Hippocampal formation (tissue), 2 donors: ENCODE measurements at regions not wholly inside any gene's neighbourhood (a gene's known extent, or its start where the extent isn't known, plus 50 kb on each side); places are given as distances from the start of the nearest gene placed in this dataset.
A peak's percentile ranks its signal among the peaks of the same experiment; 100 is the strongest.
"Not testable (repeated sequence)": the region's sequence is repeated elsewhere in the genome, so short reads cannot be mapped to it uniquely, and the experiment has no call there.

ENCODE experiments used
- DNase-seq, 2 donors: peaks; one replicate each; lab custom pipeline; 2025; lab: John Stamatoyannopoulos, UW

DNA sequence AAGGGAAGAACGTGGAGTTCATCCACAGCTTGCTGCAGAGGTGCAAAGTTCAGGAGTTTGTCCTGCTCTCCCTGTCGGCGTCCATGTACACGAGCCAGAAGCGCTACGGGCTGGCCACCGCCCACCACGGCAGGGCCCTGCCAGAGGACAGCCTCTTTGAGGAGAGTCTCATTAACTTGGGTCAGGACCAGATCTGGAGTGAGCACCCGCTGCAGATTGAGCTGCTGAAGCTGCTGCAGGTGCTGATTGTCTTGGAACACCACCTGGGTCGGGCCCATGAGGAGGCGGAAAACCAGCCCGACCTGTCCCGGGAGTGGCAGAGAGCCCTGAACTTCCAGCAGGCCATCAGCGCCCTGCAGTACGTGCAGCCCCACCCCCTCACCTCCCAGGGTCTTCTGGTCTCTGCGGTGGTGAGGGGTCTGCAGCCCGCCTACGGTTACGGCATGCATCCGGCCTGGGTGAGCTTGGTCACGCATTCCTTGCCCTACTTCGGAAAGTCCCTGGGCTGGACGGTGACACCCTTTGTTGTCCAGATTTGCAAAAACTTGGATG is 73.8 kb upstream of the MORC3 start:
- no peak for DNase-seq

DNA sequence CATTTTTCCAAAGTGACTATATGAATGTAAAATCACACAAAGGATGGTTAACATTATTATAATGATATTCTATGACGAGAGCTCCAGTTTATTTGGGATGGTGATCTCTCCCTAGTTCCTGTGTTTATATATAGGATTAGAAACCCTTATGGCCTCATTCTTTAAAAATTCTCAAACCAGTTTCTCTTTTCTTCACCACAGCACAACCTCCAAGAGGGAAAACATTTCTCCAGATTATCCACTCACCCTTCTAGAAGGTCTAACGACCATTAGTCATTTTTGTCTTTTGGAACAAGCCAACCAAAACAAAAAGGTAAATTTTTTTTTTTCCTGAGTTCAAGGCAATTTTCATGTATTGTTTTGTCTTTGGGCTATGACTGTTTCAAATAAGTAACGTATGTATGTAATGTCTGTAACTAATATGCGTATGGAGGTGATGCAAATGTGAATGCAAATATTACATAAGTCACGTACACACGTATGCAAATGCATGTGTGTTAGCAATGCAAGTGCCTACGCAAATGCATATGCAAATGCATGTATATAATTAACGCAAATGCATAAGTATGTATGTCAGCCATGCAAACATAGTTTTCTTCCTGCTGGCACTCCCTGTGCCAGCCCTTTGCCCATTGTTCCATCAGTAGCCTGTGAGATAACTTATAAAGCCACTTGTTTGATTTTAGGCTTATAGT is 72.5 kb upstream of the MORC3 start:
- no peak for DNase-seq

DNA sequence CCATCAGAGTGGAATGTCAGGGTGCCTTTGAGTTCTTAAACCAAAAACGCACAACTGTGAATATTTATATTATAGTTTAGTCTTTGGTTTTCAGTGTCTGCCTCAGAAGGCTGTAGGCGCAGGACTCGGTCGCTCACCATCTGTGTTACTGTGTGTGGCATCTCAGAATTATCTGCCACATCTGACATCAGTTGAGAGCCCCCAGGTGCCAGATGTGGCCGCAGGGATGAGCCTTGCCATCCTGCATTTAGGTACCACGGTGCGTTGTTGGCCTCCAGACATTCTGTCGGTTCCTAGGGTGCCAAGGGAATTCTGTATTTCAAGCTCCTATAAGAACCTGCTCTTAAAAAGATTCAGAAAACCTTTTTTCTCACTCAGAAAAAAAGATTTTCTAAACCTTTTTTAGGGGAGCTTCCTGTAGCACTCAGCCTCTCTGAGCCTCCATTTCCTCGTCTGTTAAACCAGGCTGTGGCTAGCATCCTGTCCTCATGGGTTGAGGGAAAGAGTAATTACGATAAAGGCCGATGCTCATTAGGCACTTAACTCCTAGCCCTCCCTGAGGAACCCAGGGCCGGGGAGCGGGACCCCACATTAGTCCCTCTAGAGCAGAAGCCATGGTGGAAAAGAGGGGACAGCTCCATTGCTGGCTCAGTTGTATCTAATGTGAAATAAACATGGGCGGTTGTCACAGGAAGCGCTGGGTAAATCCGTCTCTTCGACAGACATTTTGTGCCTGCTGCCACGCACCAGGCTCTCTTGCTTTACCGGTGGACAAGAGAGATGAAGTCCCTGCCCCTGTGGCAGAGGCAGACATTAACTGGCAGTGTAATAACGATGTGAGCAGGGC is 70.2 kb upstream of the MORC3 start:
- no peak for DNase-seq

DNA sequence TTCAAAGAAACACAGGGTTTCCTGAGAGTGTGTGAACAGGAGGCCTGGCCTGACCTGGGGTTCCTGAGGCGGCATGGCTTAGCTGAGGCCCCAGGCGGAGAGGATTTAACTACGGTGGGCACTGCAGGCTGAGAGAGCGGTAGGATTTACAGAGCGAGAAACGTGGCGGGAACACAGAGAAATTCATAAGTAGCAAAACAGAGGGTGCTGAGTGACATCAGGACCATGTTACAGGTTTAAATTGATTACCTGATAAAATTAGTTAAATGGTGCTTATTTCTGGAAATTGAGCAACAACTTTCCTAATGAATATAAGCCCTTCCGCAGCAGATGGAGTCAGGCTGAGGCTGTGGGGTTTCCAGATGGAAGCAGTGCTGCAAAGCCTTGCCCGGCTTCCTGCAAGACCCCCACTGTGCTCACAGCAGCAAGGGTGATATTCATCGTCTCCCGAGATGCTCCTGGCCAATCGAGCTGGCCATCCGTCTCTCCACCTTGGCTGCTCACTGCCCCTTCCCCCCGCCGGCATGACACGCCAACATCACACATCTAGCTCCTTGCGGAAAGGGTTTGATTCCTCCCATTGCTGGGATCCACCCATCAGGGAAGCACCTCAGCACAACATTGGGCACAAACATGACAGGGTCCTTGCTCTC is 69.4 kb upstream of the MORC3 start:
- DNase-seq, result no peak

DNA sequence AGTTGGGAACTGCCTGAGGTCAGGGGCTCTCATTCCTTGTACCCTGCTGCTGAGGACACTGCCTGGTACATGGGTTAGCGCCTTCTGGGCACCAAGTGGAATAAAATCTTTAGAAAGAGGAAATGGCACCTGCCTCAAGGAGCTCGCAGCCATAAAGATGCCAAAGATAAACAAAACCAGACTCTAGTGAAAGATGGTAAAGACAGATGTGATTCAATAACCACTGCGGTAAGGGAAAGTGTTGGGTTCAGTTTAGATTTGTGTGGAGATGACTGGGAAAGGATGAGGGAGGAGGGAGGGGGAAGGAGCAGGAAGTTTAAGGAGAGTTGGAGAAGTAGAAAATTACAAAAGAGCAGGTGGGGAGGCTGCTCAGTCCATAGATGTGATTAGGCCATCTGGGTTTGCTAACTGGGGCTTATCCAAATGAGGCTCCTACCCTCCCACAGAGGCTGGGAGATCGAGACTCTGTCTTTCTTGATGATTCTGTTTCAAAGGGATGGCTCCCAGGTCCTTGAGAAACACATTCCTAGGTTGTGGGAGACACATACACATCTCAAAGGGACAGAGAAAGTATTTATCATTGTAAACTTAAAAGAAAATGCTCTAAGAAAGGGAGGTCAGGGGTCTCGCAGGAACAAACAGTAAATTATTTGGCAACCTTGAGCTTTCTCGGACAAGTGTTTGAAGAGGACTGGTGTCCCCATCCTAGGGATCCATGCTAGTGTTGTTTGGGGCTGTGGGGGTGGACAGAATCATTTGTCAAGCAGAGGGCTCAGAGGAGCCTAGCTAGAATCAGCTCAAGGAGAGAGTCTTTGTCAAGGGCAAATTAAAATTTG is 65.7 kb upstream of the MORC3 start:
- no peak for DNase-seq

DNA sequence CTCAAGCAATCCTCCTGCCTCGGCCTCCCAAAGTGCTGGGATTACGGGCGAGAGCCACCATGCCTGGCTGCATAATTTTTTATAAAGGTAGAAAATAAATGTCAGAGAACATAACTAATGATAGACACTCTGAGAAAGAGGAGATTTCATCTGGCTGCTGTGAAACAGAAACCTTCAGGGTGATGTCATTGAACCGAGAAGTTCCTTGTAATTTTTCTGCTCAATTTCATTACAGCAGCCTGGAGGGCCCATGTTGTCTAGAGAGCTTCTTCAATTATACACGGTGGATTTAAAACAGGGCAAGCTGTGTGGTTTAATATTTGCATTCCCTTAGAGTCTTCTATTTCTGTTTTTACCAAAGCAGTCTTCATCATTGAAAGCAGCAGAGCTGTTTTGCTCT is 64.3 kb upstream of the MORC3 start:
- DNase-seq, result no peak

DNA sequence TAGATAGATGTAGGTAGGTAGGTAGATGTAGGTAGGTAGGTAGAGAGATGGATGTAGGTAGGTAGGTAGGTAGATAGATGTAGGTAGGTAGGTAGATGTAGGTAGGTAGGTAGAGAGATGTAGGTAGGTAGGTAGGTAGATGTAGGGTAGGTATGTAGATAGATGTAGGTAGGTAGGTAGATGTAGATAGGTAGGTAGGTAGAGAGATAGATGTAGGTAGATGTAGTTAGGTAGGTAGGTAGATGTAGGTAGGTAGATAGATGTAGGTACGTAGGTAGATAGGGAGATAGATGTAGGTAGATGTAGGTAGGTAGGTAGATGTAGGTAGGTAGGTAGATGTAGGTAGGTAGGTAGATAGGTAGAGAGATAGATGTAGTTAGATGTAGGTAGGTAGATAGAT is 62.3 kb upstream of the MORC3 start:
- DNase-seq, result no peak

DNA sequence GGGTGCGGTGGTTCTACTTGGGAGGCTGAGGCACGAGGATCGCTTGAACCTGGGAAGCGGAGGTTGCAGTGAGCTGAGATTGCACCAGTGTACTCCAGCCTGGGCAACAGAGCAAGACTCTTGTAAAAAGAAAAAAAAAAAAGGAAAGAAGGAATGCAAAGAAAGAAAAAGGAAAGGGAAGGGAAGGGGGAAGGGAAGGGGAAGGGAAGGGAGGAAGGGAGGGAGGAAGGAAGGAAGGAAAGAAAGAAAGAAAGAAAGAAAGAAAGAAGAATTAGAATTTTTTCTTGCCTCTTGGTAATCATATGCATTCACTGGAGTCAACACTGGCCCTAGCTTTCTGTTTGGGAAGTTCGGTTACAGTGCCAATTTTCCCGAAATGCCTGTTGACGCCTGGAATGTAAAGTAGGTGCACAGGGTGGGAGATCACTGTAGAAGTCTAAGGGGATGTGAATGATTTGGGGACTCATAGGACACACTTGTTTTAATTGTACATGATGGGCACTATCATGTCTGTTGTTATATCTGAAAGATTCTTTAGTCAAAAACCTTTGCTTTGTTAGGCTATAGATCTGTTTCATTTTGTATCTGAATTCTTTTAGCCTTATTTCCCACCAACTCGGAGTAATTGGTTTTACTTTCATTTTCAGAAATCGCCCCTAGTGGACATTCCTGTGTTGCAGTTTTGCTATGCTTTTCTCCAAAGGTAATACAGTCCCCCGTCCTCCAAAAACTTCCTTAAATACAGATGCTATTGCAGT is 59.8 kb upstream of the MORC3 start:
- peak in 1 of 2 donors; percentile 60 for DNase-seq

DNA sequence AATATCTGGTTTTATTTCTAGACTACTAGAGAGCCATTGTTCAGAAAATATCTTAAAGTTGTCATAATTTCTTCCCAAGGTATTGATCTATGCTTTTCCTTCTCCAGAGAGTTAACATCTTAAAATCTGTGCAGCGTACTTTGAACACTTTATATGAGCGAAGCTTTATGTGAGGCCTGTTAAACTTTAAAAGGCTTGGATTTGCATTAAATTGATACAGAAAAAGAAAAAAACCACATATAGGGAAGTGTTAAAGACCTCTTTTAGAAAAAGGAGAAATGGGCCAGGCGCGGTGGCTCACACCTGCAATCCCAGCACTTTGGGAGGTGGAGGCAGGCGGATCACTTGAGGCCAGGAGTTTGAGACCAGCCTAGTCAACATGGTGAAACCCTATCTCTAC is 59.2 kb upstream of the MORC3 start:
- DNase-seq, result no peak

DNA sequence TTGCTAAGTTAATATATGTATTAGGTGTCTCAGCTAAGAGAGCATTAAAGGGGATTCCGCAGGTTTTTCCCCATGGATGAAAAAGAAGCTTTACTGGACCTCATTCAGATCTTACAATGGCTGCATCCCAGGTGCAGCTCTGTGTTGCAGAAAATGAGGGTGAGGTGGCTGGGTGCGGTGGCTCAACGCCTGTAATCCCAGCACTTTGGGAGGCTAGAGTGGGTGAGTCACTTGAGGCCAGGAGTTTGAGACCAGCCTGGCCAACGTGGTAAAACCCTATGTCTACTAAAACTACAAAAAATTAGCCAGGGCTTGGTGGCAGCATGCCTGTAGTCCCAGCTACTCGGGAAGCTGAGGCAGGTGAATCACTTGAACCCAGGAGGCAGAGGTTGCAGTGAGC is 58.5 kb upstream of the MORC3 start:
- DNase-seq, result no peak

DNA sequence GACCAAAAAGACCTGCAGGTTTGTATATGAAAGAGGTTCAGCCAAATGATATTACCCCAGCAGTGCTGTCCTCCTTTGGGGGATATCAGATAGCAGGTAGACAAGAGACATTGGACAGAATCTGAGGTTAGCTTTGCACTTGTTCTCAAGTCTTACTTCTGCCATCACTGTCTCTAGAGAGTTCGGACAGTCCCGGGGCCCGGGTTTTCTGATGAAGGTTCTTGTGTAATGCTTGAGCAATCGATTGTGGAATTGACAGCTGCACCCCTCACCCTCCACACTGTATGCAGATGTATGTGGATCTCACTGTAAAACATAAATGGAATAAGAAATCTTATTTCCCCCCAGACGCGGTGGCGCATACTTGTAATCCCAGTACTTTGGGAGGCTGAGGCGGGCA is 56.2 kb upstream of the MORC3 start:
- no peak for DNase-seq

DNA sequence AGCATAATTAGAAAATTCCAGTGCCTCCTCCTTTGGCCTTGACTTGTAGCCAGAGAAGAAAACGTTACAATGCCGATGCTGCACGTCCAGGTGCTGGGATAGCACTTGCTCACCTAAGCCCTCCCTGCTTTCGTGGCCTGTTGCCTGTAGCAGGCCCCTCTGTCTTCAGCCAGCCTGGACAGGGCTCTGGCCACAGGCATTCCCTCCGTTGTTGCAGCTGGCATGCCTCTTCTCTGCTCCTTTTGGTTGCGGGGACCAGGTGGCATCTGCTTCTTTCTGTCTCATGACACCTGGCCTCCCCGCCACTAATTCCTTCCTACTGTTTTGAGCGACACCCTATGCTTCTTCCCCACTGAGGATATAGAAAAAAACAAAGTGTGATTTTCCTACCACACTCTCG is 54.6 kb upstream of the MORC3 start:
- no peak for DNase-seq

DNA sequence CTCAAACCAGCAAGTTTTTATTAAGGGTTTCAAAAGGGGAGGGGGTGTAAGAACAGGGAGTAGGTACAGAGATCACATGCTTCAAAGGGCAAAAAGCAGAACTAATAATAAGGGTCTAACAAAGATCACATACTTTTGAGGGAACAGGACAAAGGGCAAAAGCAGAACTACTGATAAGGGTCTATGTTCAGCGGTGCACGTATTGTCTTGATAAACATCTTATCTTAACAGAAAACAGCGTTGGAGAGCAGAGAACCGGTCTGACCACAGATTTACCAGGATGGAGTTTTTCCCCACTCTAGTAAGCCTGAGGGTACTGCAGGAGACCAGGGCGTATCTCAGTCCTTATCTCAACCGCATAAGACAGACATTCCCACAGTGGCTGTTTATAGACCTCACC is 52.2 kb upstream of the MORC3 start:
- DNase-seq, result not testable (repeated sequence)

DNA sequence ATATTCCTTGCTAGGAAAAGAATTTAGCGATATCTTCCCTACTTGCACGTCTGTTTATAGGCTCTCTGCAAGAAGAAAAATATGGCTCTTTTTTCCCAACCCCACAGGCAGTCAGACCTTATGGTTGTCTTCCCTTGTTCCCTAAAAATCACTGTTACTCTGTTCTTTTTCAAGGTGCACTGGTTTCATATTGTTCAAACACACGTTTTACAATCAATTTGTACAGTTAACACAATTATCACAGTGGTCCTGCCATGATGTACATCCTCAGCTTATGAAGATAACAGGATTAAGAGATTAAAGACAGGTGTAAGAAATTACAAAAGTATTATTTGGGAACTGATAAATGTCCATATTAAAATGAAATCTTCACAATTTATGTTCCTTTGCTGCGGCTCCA is 51.7 kb upstream of the MORC3 start:
- not testable (repeated sequence) for DNase-seq
